ENCODE measurements at regions not wholly inside any gene's neighbourhood (a gene's known extent, or its start where the extent isn't known, plus 50 kb on each side); places are given as distances from the start of the nearest gene placed in this dataset.

DNA sequence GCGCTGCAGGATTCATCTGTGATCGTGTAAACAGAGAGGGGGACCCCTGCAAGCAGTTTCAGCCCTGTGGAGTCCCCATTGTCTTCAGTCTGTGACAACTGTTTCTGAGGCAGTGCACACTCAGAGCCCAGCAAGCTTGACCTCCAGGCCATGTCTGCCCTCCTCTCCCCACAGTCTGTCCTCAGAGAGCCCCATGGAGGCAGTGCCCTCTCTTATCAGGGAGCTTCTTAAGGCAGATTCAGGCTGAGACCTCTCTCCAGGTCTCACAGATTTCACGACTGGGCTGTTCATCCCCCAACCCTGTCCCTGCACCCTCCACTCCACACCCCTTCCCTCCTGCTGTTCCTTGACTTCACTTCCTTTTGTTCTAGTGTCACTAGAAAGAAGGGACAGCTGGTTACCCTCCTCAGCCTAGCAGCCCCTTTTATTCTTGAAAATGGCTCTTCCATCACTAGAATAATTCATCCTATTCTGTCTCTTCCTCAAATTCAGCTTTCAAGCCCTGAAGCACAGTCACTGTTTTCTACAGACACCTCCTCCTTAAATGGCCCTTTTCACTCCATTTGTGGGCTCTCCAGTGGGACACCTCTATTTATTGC lies 218.4 kb downstream of the MED10 start (continued):
- TF ChIP-seq, protein P1, sequence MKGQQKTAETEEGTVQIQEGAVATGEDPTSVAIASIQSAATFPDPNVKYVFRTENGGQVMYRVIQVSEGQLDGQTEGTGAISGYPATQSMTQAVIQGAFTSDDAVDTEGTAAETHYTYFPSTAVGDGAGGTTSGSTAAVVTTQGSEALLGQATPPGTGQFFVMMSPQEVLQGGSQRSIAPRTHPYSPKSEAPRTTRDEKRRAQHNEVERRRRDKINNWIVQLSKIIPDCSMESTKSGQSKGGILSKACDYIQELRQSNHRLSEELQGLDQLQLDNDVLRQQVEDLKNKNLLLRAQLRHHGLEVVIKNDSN (CRISPR knock-in tag; IDR thresholded peaks at IDR 0.05), result no peak
- TF ChIP-seq, protein P2, sequence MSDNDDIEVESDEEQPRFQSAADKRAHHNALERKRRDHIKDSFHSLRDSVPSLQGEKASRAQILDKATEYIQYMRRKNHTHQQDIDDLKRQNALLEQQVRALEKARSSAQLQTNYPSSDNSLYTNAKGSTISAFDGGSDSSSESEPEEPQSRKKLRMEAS (CRISPR knock-in tag; IDR thresholded peaks at IDR 0.05), result no peak
- no peak for TF ChIP-seq TEAD4 (CRISPR knock-in tag; IDR thresholded peaks at IDR 0.05)

DNA sequence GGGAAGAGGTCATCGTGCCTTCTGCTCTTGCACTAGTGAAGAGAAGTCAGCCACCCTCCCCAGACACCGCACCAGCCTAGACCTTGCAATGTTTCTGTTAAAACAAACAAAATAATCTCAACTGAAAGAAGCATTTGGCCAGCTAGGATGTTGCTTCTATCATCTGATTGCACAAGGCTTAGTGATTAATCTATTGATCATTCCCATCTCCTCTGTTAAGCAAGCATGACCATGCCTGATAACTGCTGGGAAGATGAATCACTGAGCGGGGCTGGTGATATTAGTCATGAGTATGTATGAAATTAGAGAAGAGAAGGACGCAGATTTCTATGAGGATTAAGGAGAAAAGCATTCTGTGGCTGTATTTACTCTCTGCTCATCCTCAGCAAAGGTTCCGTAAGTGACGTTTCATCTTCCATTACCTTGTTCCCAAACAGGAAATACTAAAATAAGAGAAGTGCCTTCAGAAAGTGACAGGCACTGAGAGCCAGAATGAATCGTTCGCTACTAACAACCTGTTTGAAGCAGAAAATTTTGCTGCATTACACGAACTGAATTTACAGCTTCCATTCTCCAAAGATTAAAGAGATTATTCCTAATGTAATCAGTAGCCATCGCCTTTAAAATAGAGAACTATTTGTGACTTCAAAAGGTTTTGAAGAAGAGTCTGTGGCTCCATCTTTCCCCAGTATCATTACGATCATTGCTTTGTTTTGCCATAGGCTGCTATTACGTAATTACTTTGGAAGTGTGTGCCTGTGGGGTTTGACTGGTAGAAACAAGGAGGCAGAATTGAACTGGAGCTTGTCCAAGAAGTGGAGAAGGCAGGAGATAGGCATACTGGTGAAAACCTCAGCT lies 219.1 kb downstream of the MED10 start:
- H3K4me3 Mint-ChIP-seq, result no peak overlapping the region
- DNase-seq (ENCODE audit: low spot score), result no peak
- no peak overlapping the region for H3K27ac Mint-ChIP-seq
- ATAC-seq, result no peak
- H3K36me3 Mint-ChIP-seq, result no peaks in the 10 kb centered on the region
- no peaks in the 10 kb centered on the region for H3K9me3 Mint-ChIP-seq
- TF ChIP-seq HMGA2 (CRISPR knock-in tag; IDR thresholded peaks at IDR 0.05) (no peak), CREB1 (CRISPR knock-in tag; IDR thresholded peaks at IDR 0.05) (no peak), NR2C2 (CRISPR knock-in tag; IDR thresholded peaks at IDR 0.05) (no peak), FOXP1 (CRISPR knock-in tag; IDR thresholded peaks at IDR 0.05; ENCODE audit: borderline replicate concordance) (no peak), ZNF121 (CRISPR knock-in tag; IDR thresholded peaks at IDR 0.05) (no peak), TEAD1 (CRISPR knock-in tag; IDR thresholded peaks at IDR 0.05) (no peak)
- TF ChIP-seq, protein P3, sequence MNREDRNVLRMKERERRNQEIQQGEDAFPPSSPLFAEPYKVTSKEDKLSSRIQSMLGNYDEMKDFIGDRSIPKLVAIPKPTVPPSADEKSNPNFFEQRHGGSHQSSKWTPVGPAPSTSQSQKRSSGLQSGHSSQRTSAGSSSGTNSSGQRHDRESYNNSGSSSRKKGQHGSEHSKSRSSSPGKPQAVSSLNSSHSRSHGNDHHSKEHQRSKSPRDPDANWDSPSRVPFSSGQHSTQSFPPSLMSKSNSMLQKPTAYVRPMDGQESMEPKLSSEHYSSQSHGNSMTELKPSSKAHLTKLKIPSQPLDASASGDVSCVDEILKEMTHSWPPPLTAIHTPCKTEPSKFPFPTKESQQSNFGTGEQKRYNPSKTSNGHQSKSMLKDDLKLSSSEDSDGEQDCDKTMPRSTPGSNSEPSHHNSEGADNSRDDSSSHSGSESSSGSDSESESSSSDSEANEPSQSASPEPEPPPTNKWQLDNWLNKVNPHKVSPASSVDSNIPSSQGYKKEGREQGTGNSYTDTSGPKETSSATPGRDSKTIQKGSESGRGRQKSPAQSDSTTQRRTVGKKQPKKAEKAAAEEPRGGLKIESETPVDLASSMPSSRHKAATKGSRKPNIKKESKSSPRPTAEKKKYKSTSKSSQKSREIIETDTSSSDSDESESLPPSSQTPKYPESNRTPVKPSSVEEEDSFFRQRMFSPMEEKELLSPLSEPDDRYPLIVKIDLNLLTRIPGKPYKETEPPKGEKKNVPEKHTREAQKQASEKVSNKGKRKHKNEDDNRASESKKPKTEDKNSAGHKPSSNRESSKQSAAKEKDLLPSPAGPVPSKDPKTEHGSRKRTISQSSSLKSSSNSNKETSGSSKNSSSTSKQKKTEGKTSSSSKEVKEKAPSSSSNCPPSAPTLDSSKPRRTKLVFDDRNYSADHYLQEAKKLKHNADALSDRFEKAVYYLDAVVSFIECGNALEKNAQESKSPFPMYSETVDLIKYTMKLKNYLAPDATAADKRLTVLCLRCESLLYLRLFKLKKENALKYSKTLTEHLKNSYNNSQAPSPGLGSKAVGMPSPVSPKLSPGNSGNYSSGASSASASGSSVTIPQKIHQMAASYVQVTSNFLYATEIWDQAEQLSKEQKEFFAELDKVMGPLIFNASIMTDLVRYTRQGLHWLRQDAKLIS (CRISPR knock-in tag; IDR thresholded peaks at IDR 0.05; ENCODE audit: borderline replicate concordance), result no peak
- no peaks in the 10 kb centered on the region; the same call in 1 of the 2 replicates for H3K27me3 Mint-ChIP-seq (ENCODE audit: low read depth)
- H3K4me1 Mint-ChIP-seq, result peaks cover 22% of the 10 kb centered on the region
- ChIA-PET POLR2A (no interaction called here), CTCF (no interaction called here)

DNA sequence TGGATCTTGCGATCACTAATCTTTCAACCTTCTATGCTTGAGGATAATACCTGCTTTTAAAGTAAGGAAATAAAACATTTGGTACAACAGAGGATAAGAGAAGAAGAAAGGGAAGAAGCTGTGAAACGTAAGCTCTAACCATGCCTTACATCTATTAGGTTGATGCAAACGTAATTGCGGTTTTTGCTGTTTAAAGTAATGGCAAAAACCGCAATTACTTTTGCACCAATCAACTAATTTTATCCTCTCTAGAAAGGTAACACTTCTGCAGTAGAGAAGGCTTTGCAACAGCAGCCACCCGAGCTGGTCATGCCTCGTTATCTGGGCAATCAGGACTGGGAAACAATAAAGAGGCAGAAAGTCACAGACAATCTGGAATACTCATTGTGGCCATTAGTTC lies 224.1 kb downstream of the MED10 start:
- DNase-seq (ENCODE audit: low spot score) (no peak), ATAC-seq (no peak)
- H3K9me3 Mint-ChIP-seq, result peaks cover 4% of the 10 kb centered on the region; the same call in 1 of the 2 replicates
- 0 out of 2 replicates have a peak, but pooled peaks cover under 1% of the 10 kb centered on the region for H3K4me1 Mint-ChIP-seq
- H3K4me3 Mint-ChIP-seq, result no peak overlapping the region
- no peaks in the 10 kb centered on the region for H3K27me3 Mint-ChIP-seq (ENCODE audit: low read depth)
- TF ChIP-seq, protein P4, sequence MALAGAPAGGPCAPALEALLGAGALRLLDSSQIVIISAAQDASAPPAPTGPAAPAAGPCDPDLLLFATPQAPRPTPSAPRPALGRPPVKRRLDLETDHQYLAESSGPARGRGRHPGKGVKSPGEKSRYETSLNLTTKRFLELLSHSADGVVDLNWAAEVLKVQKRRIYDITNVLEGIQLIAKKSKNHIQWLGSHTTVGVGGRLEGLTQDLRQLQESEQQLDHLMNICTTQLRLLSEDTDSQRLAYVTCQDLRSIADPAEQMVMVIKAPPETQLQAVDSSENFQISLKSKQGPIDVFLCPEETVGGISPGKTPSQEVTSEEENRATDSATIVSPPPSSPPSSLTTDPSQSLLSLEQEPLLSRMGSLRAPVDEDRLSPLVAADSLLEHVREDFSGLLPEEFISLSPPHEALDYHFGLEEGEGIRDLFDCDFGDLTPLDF (CRISPR knock-in tag; IDR thresholded peaks at IDR 0.05), result no peak
- no peak for TF ChIP-seq ZNF263 (CRISPR knock-in tag; IDR thresholded peaks at IDR 0.05; ENCODE audit: low read depth)
- no peak for TF ChIP-seq CBFB (CRISPR knock-in tag; IDR thresholded peaks at IDR 0.05; ENCODE audit: low read depth)
- TF ChIP-seq ZNF219 (CRISPR knock-in tag; IDR thresholded peaks at IDR 0.05; ENCODE audit: borderline replicate concordance), result no peak
- TF ChIP-seq, protein P5, sequence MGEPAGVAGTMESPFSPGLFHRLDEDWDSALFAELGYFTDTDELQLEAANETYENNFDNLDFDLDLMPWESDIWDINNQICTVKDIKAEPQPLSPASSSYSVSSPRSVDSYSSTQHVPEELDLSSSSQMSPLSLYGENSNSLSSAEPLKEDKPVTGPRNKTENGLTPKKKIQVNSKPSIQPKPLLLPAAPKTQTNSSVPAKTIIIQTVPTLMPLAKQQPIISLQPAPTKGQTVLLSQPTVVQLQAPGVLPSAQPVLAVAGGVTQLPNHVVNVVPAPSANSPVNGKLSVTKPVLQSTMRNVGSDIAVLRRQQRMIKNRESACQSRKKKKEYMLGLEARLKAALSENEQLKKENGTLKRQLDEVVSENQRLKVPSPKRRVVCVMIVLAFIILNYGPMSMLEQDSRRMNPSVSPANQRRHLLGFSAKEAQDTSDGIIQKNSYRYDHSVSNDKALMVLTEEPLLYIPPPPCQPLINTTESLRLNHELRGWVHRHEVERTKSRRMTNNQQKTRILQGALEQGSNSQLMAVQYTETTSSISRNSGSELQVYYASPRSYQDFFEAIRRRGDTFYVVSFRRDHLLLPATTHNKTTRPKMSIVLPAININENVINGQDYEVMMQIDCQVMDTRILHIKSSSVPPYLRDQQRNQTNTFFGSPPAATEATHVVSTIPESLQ (CRISPR knock-in tag; IDR thresholded peaks at IDR 0.05), result no peak
- TF ChIP-seq TEAD4 (CRISPR knock-in tag; IDR thresholded peaks at IDR 0.05), result no peak
- no peak overlapping the region for H3K27ac Mint-ChIP-seq
- POLR2A ChIA-PET, result no interaction called here
- CTCF ChIA-PET, result no interaction called here
- H3K36me3 Mint-ChIP-seq, result no peaks in the 10 kb centered on the region
